ENCODE measurements at regions not wholly inside any gene's neighbourhood (a gene's known extent, or its start where the extent isn't known, plus 50 kb on each side); places are given as distances from the start of the nearest gene placed in this dataset.

GRCh38 chr7:52980129-52980528 is 55.3 kb upstream of the POM121L12 start:
- H3K27ac Mint-ChIP-seq, result no peak overlapping the region
- H3K36me3 Mint-ChIP-seq, result no peaks in the 10 kb centered on the region
- H3K4me1 Mint-ChIP-seq, result no peaks in the 10 kb centered on the region
- peaks cover 11% of the 10 kb centered on the region for H3K9me3 Mint-ChIP-seq
- H3K27me3 Mint-ChIP-seq, result no peaks in the 10 kb centered on the region
- H3K4me3 Mint-ChIP-seq, result no peak overlapping the region

DNA sequence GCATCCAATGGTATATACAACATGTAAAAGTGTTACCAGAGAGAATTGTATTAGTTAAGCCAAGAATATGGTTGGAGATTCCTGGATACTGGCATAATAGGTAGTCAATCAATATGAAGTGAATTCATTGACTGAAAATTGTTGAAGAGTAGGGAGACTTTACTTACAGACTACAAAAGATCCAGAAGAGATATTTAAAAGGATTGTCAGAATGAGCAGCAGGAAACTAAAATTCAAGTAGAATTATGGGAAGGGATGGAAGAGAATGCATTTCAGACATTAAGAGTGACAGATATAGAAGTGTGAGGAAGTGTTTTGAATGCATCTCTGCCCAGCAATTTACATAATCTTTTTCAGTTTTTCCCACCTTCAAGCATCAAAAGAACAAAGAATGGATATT is 62.3 kb upstream of the POM121L12 start:
- Mint-ChIP-seq H3K27ac (no peak overlapping the region), H3K36me3 (no peaks in the 10 kb centered on the region), H3K4me1 (no peaks in the 10 kb centered on the region), H3K27me3 (no peaks in the 10 kb centered on the region), H3K9me3 (peaks cover 11% of the 10 kb centered on the region), H3K4me3 (no peak overlapping the region)

DNA sequence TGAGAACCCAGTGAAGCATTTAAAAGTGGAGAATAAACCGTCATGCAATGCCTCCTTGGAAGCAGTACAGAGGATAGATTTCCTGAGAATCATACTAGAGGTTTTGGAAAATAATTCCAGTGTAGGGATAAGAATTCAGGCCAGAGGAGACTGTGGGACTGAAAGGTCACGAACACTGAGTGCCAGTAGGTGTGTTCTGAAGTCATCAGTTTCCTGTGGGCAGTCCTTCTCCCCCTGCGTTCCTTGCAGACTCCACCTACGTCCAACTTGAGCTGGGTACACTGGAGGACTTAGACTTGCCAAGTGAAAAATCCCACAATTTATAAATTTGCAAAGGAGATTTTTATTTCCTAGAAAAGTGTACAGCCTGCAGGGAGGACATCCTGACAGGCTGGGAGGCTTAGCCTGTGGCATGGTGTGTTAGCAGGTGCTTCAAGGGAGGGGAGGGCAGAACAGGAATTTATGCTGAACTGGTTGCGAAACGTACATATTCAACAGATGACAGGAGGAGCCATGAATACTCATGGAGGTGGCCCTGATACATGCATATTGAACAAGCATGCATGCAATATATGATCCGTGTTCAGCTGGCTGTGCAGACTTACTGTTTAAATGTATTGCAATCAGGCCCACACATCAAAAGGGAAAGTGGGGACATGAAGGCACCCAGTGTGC is 72.9 kb upstream of the POM121L12 start:
- Mint-ChIP-seq H3K36me3 (no peaks in the 10 kb centered on the region), H3K4me1 (no peaks in the 10 kb centered on the region), H3K27ac (no peak overlapping the region), H3K9me3 (peaks cover 17% of the 10 kb centered on the region), H3K4me3 (no peak overlapping the region), H3K27me3 (no peaks in the 10 kb centered on the region)

GRCh38 chr7:52961084-52961483 is 74.3 kb upstream of the POM121L12 start:
- Mint-ChIP-seq H3K4me1 (no peaks in the 10 kb centered on the region), H3K4me3 (no peak overlapping the region), H3K9me3 (peaks cover 12% of the 10 kb centered on the region), H3K27me3 (no peaks in the 10 kb centered on the region), H3K27ac (no peak overlapping the region), H3K36me3 (no peaks in the 10 kb centered on the region)

GRCh38 chr7:52959878-52960660 is 75.4 kb upstream of the POM121L12 start:
- H3K4me1 Mint-ChIP-seq, result no peaks in the 10 kb centered on the region
- H3K9me3 Mint-ChIP-seq, result peaks cover 12% of the 10 kb centered on the region
- H3K27ac Mint-ChIP-seq, result no peak overlapping the region
- H3K4me3 Mint-ChIP-seq, result no peak overlapping the region
- H3K36me3 Mint-ChIP-seq, result no peaks in the 10 kb centered on the region
- no peaks in the 10 kb centered on the region for H3K27me3 Mint-ChIP-seq

DNA sequence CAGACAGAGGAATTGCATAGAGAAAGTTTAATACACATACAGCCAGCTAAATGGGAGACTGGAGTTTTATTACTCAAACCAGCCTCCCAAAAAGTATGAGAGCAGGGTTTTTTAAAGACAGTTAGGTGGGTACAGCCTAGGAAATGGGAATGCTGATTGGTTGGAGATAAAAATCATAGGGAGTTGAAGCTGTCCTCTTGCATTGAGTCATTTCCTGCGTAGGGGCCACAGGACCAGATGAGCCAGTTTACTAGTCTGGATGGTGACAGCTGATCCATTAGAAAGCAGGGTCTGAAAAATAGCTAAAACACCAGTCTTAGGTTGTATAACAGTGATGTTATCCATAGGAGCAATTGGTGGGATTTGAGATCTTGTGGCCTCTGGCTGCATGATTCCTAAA is 76.1 kb upstream of the POM121L12 start:
- Mint-ChIP-seq H3K27me3 (no peaks in the 10 kb centered on the region), H3K4me3 (no peak overlapping the region), H3K9me3 (peaks cover 12% of the 10 kb centered on the region), H3K36me3 (no peaks in the 10 kb centered on the region), H3K27ac (no peak overlapping the region), H3K4me1 (no peaks in the 10 kb centered on the region)

- no peaks in the 10 kb centered on the region for H3K27me3 Mint-ChIP-seq
- no peaks in the 10 kb centered on the region for H3K36me3 Mint-ChIP-seq
Measured at GRCh38 chr7:52958621-52959140, 76.8 kb upstream of the POM121L12 start.

DNA sequence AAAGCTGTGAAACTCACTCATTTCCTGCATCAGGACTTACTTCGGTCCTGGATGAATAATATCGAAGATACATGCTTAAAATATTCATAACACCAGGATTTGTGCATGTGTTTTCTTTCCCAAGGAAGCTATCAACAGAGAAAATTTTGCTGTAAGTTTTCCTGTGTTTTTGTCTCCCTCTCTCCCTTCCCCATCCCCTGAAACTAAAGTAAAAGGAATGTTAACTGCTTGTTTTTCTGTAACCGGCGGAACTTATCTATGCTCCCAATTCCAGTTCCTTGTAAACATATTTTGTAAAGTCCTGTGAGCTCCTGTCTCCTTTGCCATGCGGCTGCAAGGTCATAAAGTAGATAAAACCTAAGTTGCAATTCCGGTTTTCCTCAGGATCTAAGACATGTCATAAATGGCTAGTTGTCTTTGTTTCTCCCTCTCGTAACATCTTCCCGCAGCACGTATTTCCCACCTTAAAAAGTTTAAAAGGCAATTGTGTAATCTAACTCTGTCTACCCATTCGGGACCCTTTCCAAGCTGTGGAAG is 79.0 kb upstream of the POM121L12 start:
- Mint-ChIP-seq H3K9me3 (peaks cover 6% of the 10 kb centered on the region), H3K4me3 (no peak overlapping the region), H3K27me3 (no peaks in the 10 kb centered on the region), H3K27ac (no peak overlapping the region), H3K36me3 (no peaks in the 10 kb centered on the region), H3K4me1 (no peaks in the 10 kb centered on the region)

More at GRCh38 chr7:52958621-52959140, 76.8 kb upstream of the POM121L12 start:
- no peak overlapping the region for H3K27ac Mint-ChIP-seq
- H3K4me1 Mint-ChIP-seq, result no peaks in the 10 kb centered on the region
- no peak overlapping the region for H3K4me3 Mint-ChIP-seq
- H3K9me3 Mint-ChIP-seq, result peaks cover 8% of the 10 kb centered on the region

- Mint-ChIP-seq H3K27me3 (no peaks in the 10 kb centered on the region), H3K36me3 (no peaks in the 10 kb centered on the region), H3K4me1 (no peaks in the 10 kb centered on the region), H3K9me3 (peaks cover 6% of the 10 kb centered on the region), H3K27ac (no peak overlapping the region), H3K4me3 (no peak overlapping the region)
Measured at GRCh38 chr7:52955522-52955921, 79.9 kb upstream of the POM121L12 start.

- H3K9me3 Mint-ChIP-seq, result peaks cover 7% of the 10 kb centered on the region
- H3K36me3 Mint-ChIP-seq, result no peaks in the 10 kb centered on the region
- no peak overlapping the region for H3K27ac Mint-ChIP-seq
- no peaks in the 10 kb centered on the region for H3K27me3 Mint-ChIP-seq
- no peak overlapping the region for H3K4me3 Mint-ChIP-seq
- no peaks in the 10 kb centered on the region for H3K4me1 Mint-ChIP-seq
Measured at GRCh38 chr7:52944921-52945320, 90.5 kb upstream of the POM121L12 start.

DNA sequence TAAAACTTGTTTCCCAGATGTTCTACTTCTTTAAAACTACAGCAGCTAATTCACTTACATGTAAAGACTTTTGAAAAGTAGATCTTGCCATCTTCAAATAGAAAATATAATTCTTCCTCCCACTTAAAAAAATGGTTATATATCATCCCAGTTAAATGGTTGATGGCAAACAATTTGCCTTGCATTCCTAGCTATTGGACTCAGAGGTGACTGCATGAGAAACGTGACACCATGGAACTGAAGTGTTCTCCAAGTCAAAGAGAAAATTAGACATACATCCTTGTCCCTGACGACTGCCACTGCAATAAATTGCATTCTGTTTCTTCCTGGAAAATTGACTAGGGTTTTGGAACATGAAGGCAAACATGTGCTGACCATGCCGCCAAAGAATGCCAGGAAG is 95.0 kb upstream of the POM121L12 start:
- H3K9me3 Mint-ChIP-seq, result peaks cover 6% of the 10 kb centered on the region
- no peaks in the 10 kb centered on the region for H3K4me1 Mint-ChIP-seq
- H3K27ac Mint-ChIP-seq, result no peak overlapping the region
- H3K4me3 Mint-ChIP-seq, result no peak overlapping the region
- H3K36me3 Mint-ChIP-seq, result no peaks in the 10 kb centered on the region
- H3K27me3 Mint-ChIP-seq, result no peaks in the 10 kb centered on the region

DNA sequence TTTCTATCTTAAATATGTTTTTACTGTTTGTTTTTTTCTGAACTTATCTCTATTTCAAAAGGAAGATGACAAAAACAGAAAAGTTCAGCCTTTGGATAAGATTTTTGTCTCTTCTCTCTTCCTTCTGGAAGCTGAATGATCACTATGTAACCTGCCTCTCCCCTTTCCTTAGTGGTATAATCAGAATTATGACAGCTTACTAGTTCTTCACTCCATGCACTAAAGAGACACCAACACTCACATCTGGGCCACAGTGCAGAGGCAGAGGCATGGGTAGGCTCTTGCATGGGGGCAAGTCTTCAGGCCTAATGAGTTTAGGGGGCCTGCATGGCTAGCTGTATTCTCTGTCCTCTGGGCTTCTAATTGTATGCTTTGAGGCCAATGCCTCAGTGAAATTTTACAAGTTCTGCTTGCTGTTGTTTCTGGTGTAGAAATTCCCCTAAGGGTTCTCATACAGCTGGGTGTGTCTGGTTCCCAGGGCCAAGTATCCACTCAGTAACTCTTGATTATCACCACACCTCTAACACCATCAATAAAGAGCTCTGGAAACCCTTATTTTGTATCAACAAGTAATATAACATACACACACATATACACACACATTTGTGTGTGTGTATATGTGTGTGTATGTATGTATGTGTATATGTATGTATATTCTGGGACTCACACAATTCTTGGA is 96.8 kb upstream of the POM121L12 start:
- H3K27ac Mint-ChIP-seq, result no peak overlapping the region
- no peak overlapping the region for H3K4me3 Mint-ChIP-seq
- no peaks in the 10 kb centered on the region for H3K36me3 Mint-ChIP-seq
- no peaks in the 10 kb centered on the region for H3K4me1 Mint-ChIP-seq
- no peaks in the 10 kb centered on the region for H3K27me3 Mint-ChIP-seq
- H3K9me3 Mint-ChIP-seq, result peaks cover 16% of the 10 kb centered on the region

DNA sequence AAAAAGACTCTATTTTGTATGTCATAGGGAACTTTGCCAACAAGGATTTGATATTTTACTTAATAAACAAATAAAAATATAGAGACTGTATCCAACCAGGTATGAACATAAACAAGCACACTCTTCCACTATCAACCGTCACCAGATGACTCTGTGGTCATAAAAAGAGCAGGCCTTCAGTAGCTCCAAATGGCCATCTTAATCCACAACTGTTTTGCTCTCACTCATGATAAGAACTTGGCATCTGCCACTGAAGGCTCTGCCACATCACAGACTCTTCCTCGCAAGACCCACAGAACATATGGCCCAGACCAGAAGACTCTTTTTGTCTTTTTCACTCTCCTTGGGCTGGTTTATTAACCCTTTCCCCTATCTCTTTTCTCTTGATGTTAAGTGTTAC is 98.7 kb upstream of the POM121L12 start:
- no peaks in the 10 kb centered on the region for H3K4me1 Mint-ChIP-seq
- no peak overlapping the region for H3K27ac Mint-ChIP-seq
- no peaks in the 10 kb centered on the region for H3K36me3 Mint-ChIP-seq
- peaks cover 26% of the 10 kb centered on the region for H3K9me3 Mint-ChIP-seq
- H3K27me3 Mint-ChIP-seq, result no peaks in the 10 kb centered on the region
- no peak overlapping the region for H3K4me3 Mint-ChIP-seq

- no peak overlapping the region for H3K27ac Mint-ChIP-seq
- peaks cover 14% of the 10 kb centered on the region for H3K9me3 Mint-ChIP-seq
- H3K4me3 Mint-ChIP-seq, result no peak overlapping the region
- no peaks in the 10 kb centered on the region for H3K4me1 Mint-ChIP-seq
- H3K27me3 Mint-ChIP-seq, result no peaks in the 10 kb centered on the region
- H3K36me3 Mint-ChIP-seq, result no peaks in the 10 kb centered on the region
Measured at GRCh38 chr7:52928591-52928990, 106.8 kb upstream of the POM121L12 start.

DNA sequence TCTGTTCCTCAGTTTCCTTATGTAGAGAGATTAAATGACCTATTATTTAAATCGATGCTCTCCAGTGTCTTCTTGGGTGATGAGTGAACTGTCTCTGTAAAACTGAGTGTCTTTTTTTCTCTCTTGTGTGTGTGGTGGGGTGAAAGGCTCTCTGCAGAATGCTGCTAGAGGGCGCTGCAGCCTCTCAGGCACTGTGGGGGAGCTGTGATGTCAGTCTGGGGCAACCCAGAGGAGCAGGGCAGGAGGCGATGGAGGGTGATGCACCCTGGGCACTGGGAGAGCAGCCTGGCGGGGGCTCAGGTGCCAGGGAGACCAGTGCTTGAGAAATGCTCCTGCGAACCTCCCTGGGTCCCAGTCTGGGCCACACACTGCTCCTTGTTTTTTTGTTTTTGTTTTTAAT is 110.1 kb upstream of the POM121L12 start:
- Mint-ChIP-seq H3K36me3 (no peaks in the 10 kb centered on the region), H3K9me3 (peaks cover 7% of the 10 kb centered on the region), H3K4me1 (no peaks in the 10 kb centered on the region)

GRCh38 chr7:52920977-52921376 is 114.5 kb upstream of the POM121L12 start:
- Mint-ChIP-seq H3K27ac (no peak overlapping the region), H3K27me3 (no peaks in the 10 kb centered on the region), H3K4me3 (no peak overlapping the region), H3K36me3 (no peaks in the 10 kb centered on the region), H3K4me1 (no peaks in the 10 kb centered on the region), H3K9me3 (peaks cover 7% of the 10 kb centered on the region)

More for the DNA sequence above, 110.1 kb upstream of the POM121L12 start:
- Mint-ChIP-seq H3K4me3 (no peak overlapping the region), H3K27me3 (no peaks in the 10 kb centered on the region), H3K27ac (no peak overlapping the region)
